HG03175 (cell line): ENCODE measurements at regions not wholly inside any gene's neighbourhood (a gene's known extent, or its start where the extent isn't known, plus 50 kb on each side); places are given as distances from the start of the nearest gene placed in this dataset.
"Not testable (repeated sequence)": the region's sequence is repeated elsewhere in the genome, so short reads cannot be mapped to it uniquely, and the experiment has no call there.

Experiments
- ATAC-seq: cut with Tn5 transposase; IDR thresholded peaks from one replicate; pipeline ENCODE4 v1.9.1; 2021; ENCODE audit warnings: mild to moderate bottlenecking, moderate library complexity; ENCODE audit not compliant: unreplicated experiment

- no peak for ATAC-seq
Measured at GRCh38 chr19:30959011-30959410, 390.2 kb downstream of the TSHZ3 start.

- no peak for ATAC-seq
Measured at GRCh38 chr19:30955112-30956104, 393.8 kb downstream of the TSHZ3 start.

GRCh38 chr19:30944276-30944932 is 404.8 kb downstream of the TSHZ3 start:
- not testable (repeated sequence) for ATAC-seq

GRCh38 chr19:30943101-30943843 is 406.0 kb downstream of the TSHZ3 start:
- ATAC-seq, result no peak

GRCh38 chr19:30942636-30943035 is 406.6 kb downstream of the TSHZ3 start:
- ATAC-seq, result no peak

GRCh38 chr19:30941591-30941990 is 407.6 kb downstream of the TSHZ3 start:
- ATAC-seq, result no peak

GRCh38 chr19:30936276-30936675 is 413.0 kb downstream of the TSHZ3 start:
- ATAC-seq, result no peak

- ATAC-seq, result no peak
Measured at GRCh38 chr19:30935146-30935545, 414.1 kb downstream of the TSHZ3 start.

- not testable (repeated sequence) for ATAC-seq
Measured at GRCh38 chr19:30933454-30933853, 415.8 kb downstream of the TSHZ3 start.

- ATAC-seq, result no peak
Measured at GRCh38 chr19:30932854-30933253, 416.4 kb downstream of the TSHZ3 start.

GRCh38 chr19:30930941-30931706 is 418.1 kb downstream of the TSHZ3 start:
- no peak for ATAC-seq

- ATAC-seq, result no peak
Measured at GRCh38 chr19:30927705-30928104, 421.5 kb downstream of the TSHZ3 start.

- ATAC-seq, result no peak
Measured at GRCh38 chr19:30924670-30925069, 424.6 kb downstream of the TSHZ3 start.

GRCh38 chr19:30924069-30924636 is 425.1 kb downstream of the TSHZ3 start:
- ATAC-seq, result no peak

GRCh38 chr19:30923621-30924020 is 425.6 kb downstream of the TSHZ3 start:
- no peak for ATAC-seq

GRCh38 chr19:30923096-30923495 is 426.1 kb downstream of the TSHZ3 start:
- no peak for ATAC-seq

- no peak for ATAC-seq
Measured at GRCh38 chr19:30920222-30920621, 429.0 kb downstream of the TSHZ3 start.

GRCh38 chr19:30919737-30920136 is 429.5 kb downstream of the TSHZ3 start:
- ATAC-seq, result no peak

GRCh38 chr19:30916238-30916637 is 433.0 kb downstream of the TSHZ3 start:
- ATAC-seq, result no peak

GRCh38 chr19:30911491-30911890 is 437.7 kb downstream of the TSHZ3 start:
- no peak for ATAC-seq
